ENCODE measurements at regions not wholly inside any gene's neighbourhood (a gene's known extent, or its start where the extent isn't known, plus 50 kb on each side); places are given as distances from the start of the nearest gene placed in this dataset.
A peak's percentile ranks its signal among the peaks of the same experiment; 100 is the strongest.

GRCh38 chr6:128827675-128828464, 55.1 kb upstream of the LAMA2 start:
- DNase-seq: no peak

DNA sequence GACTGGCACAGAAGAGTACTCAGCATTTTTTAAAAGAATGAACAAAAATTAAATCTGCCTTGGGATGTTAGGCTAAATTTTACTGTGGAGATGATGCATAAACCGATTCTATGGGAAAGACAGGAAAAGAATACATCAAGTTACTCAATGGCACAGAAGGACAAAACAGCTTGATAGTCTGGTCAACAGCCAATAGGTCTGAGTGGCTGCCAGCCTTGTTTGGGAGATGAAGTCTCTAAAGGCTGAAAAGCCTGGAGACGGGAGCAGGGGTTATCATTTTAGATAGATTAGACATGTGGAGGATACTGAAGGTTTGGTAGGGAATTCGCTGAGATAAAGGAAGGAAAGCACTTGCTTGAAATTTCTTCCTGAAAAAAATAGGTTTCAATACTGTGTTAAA, 56.3 kb upstream of the LAMA2 start:
- no peak for DNase-seq

DNA sequence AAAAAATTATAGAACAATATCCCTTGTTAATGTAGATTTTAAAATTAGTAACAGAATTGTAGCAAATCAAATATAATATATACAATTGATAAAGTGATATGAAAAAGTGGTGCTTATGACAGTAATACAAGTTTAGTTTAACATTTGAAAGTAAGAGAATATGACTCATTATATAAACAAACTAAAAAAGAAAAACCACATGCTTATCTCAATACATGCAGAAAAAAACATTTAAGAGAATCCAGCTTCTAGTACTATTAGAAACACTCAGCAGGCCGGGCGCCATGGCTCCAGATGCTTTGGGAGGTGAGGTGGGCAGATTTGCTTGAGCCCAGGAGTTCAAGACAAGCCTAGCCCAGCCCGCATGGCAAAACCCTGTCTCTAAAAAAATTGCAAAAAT, 60.7 kb upstream of the LAMA2 start:
- DNase-seq: no peak

GRCh38 chr6:128821116-128821515, 61.8 kb upstream of the LAMA2 start:
- no peak for DNase-seq

GRCh38 chr6:128808856-128809255, 74.1 kb upstream of the LAMA2 start:
- DNase-seq: no peak

DNA sequence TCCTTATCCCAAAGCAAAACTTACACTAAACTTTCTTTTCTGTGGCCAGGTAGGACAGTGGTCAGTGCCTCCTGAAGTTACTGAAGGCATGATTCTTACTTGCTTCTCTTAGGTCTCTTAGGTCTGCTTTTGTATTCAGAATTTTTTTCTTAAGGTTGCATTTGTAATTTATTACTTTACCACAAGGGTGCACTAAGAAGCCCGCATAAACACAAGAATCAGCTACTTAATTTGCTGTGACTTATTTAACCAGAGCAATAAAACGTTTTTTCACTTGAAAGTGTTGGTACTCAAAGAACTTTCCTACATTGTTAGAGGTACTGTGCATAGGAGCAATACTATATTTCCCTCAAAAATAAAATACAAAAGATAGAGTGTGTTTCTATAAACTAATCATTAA, 75.4 kb upstream of the LAMA2 start:
- peak; percentile 21 for DNase-seq

GRCh38 chr6:128806261-128806660, 76.7 kb upstream of the LAMA2 start:
- no peak for DNase-seq

GRCh38 chr6:128803911-128804310, 79.0 kb upstream of the LAMA2 start:
- DNase-seq: no peak

GRCh38 chr6:128801621-128802020, 81.3 kb upstream of the LAMA2 start:
- no peak for DNase-seq

DNA sequence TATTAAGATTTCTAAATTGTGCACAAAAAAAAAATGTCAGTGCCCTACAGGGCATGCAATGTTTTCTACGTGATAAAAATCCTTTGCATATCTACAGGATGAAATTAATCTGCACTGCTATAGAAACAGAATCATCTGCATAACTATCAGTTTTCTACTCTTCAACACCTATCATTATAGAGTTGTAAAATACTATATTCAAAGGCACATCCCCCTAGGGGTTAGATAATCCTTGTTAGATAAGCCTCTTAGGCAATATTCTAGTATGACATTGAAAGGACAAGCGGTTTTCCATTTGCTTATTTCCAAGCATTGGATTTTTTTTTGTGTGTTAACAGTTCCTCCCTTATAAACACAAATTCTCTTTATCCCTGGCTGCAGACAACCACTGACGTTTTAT, 98.7 kb upstream of the LAMA2 start:
- no peak for DNase-seq

GRCh38 chr6:128768187-128768586, 114.8 kb upstream of the LAMA2 start:
- no peak for DNase-seq

GRCh38 chr6:128767705-128768104, 115.2 kb upstream of the LAMA2 start:
- no peak for DNase-seq

- DNase-seq: no peak
Measured at GRCh38 chr6:128767150-128767549, 115.8 kb upstream of the LAMA2 start.

GRCh38 chr6:128763599-128764300, 119.2 kb upstream of the LAMA2 start:
- DNase-seq: no peak

DNA sequence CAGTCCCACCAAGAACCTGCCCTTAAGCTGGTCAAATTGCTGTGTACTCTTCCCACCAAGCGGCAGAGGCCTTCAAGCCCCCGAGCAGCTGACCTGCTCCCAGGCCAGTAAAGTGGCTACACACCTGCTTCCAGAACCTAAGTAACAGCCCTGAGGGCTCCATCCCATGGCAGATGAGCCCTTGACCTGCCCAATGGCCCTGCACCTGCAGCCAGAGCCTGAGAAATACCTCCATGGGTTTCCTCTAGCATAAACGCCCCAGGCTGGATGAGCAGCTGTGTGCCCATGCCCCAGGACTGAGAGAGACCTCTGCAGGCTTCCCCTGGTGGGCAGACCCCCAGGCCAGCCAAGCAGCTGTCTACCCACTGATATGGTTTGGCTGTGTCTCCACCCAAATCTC, 123.0 kb upstream of the LAMA2 start:
- DNase-seq: no peak

DNA sequence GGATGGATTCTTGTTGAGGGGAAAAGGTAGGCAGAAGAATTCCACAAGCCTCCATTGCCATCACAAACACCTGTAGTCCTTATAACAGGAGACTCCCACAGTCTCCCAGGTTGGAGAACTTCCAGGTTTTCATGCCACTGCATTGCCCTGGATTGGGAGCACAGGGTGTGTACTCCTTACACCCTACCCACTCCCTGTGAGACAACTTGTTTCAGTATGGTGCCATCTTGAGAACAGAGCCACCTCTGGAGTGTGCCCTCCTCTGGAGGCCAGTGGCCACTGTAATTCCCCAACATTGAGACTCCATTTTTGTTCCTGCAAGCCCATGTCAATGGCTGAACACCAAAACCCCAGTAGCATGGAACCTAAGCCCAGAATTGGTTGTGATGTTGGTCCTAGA, 123.5 kb upstream of the LAMA2 start:
- DNase-seq: no peak

DNA sequence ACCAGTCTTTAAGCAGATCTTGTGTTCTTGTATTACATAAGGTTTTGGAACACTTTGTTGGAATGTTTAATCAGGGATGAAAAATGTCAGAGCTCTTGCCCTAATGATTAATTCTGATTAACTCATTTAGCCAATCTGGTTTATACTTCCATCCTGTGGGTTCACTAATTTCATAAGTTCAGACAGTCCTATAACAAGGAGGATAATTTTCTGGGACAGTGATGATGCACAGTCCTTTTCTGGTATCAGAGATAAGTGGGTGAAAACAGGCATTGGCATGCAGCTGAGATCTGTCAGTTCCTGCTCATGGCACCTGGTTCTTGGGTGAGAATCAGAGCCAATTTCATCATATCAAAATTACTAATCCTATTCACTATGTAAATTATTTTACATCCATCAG, 125.0 kb upstream of the LAMA2 start:
- no peak for DNase-seq

DNA sequence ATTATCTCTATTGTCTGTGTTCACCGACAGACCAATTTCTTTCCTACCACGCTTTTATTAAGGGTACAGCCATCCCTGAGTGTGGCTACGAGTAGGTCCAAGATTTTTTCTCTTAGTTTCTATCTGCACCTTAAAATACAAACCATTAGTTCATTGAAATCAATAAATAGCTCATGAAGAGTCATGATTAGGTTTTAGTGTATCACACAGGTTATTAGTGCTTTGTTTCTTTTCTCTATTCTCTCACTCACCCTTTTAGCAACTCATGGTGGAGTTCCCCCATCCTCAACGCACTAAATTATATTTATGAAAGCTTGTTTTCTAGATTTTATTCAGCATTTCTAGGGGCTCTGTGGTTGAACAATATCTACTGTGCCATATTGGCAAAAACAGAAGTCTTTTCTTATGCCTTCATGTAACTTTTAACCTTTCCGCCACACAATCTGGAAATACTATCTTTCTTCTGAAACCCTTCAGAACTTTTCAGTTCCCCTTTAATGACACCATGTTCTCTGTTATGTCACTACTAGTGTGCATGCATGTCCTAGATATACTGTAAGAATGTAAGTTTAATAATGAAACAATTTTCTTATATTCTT, 128.2 kb upstream of the LAMA2 start:
- DNase-seq: no peak

DNA sequence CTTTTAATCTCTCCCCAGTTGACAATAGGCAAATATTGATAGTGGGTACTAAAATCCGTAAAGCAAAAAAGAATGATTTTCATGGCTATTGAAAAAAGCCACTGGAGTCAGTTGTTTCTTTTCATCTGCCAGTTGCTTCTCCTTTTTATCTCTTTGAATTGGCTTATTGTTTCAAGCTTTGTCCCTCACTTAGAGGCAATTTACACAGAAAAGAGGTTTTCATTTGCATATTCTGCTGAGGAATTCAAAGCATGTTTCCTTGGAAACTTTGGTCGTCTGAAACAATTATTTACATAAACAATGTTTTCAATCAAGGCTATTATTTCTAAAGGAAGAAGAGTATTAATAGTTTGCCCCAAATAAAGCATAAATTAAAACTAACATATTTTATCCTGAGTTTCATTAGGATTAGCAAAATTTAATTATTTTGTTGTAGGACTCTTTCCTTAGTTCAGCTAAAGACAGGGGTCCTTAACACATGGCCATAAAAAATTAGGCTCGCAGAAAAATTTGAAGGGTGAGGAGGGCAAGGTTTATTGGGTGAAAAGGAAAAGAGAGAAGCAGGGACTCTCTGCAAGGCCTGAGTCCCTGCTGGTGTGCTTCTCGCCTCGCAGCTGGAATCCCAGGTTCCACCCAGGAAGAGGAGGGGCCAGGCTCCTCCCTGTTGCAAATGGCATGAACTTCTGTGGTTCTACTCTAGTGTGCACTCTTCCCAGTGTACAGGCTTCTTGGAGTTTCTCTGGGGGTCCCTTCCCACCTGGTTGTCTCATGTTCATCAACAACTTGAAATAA, 138.8 kb upstream of the LAMA2 start:
- DNase-seq: no peak

- no peak for DNase-seq
Measured at GRCh38 chr6:128742900-128743299, 140.0 kb upstream of the LAMA2 start.

- DNase-seq: no peak
Measured at GRCh38 chr6:128740951-128741350, 142.0 kb upstream of the LAMA2 start.

GRCh38 chr6:128739112-128739511, 143.8 kb upstream of the LAMA2 start:
- no peak for DNase-seq

DNA sequence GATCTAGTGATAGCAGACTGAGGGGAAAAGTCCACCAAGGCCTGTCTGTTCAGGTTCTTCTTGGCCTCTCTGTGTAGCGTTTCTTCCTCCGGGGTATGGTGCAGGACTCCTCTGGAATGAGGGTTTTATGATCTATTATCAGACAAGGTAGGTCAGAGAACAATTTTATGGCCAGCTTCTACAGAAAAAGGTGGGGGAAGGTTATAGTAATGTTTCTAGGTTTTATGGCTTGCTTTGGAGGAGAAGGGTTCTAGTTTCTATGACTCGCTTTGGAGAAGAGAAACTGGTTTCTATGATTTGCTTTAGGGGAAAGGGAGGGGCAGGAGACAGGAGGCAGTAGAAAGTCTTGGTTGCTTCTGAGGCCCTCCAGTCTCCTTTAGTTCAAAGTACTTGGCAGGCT, 144.8 kb upstream of the LAMA2 start:
- no peak for DNase-seq
